Suppressor macrophage treated with lipopolysaccharide for 4 hours (primary cell): ENCODE measurements at regions not wholly inside any gene's neighbourhood (a gene's known extent, or its start where the extent isn't known, plus 50 kb on each side); places are given as distances from the start of the nearest gene placed in this dataset.

Experiments used
- DNase-seq: peaks from one replicate; pipeline ENCODE4 v3.0.0-alpha.2; 2020

GRCh38 chr5:6873359-6873758, 160.1 kb downstream of the TENT4A start:
- DNase-seq: no peak

GRCh38 chr5:6875376-6875775, 162.1 kb downstream of the TENT4A start:
- DNase-seq: no peak

- no peak for DNase-seq
Observed at GRCh38 chr5:6877986-6878828, 165.0 kb downstream of the TENT4A start.

DNA sequence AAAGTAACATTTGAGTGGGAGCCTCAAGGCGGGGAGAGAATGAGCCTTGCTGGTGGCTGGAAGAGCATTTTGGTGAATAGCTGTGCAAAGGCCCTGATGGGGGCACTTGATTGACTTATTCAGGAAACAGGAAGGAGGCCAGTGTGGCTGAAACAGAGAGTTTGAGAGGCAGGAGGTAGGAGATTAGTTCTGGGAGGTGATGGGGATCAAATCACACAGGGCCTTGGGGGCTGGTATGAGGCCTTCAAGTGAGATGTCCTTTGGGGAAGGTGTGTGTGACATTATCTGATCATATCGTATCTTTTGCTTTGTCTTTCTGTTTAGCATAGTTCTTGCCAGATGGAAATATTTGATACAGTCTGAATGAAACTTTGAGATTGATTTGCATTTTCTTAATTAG, 172.3 kb downstream of the TENT4A start:
- no peak for DNase-seq

DNA sequence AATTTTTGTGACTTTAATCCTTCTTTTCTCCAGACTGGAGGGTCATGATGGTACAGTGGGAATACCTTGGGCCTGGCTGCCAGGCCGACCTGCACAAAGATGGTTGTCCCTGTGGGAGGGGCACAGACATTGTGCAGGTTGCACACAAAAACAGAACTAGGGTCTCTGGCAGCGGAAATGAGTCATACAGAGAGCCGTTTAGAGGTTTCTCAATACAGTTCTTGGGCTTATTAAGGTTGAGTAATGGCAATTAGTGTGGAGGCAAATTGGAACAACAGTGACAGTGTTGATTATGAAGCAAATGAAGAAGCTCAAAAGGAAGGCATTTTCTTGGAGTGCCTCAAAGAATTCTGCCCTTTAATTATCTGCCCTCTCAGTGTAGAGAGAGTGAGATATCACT, 173.6 kb downstream of the TENT4A start:
- no peak for DNase-seq

- DNase-seq: no peak
Observed at GRCh38 chr5:6889030-6889429, 175.8 kb downstream of the TENT4A start.

GRCh38 chr5:6899221-6899620, 186.0 kb downstream of the TENT4A start:
- DNase-seq: no peak

GRCh38 chr5:6900247-6901227, 187.3 kb downstream of the TENT4A start:
- no peak for DNase-seq

GRCh38 chr5:6902094-6902493, 188.9 kb downstream of the TENT4A start:
- no peak for DNase-seq

GRCh38 chr5:6902597-6902996, 189.4 kb downstream of the TENT4A start:
- no peak for DNase-seq

GRCh38 chr5:6903934-6904333, 190.7 kb downstream of the TENT4A start:
- no peak for DNase-seq

DNA sequence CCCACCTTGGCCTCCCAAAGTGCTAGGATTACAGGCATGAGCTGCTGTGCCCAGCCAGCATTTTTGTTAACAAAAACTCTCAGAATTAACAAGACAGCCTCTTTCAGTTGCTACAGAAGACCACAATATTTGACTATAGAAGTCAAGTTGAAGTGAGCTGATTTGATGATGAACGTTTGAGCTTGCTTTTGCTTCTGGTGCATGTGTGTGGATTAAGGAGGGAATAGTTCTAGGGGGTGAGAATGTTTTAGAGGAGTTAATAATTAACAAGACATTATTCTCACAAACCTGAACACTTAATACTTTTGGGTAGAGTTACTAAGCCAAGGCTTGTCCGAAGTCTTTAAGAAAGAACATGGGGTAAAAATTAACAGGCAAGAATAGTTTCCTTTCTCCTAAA, 191.6 kb downstream of the TENT4A start:
- no peak for DNase-seq

DNA sequence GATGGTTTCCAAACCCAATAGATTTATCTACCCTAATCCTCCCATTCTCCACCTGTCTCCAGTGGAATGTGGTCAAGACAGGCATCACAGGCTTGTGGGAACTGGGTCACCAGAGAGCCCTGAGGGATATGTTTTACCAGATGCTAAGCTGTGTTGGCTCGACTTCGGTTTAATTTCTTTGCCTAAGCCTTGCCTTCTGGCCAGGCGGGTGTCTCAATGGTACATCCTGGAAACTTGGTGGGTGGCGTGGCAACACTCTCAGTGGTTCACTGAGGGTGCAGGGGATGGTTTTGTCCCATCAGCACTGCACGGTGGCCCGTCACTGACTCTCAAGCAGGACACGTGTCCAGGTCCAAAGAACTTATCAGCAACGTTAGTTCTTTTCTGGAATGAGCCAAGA, 192.2 kb downstream of the TENT4A start:
- no peak for DNase-seq

DNA sequence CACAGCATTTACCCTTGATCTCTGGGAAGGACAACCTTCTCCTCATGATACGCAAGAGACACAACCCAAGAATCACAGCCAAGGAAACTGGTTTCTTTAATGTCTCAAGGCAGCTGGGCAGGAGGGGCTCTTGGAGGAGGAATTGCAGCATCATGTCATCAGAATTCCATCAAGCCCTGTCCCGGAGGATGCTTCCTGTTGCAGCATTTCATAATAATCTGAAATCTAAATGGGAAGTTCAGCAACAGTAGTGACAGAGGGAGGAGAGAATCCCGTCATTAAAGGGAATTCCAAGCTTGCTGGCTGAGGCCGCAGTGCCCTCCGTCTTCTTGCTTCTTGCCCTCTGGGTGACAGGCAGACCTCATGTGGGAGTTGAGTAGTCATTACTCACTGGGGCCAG, 192.7 kb downstream of the TENT4A start:
- DNase-seq: no peak

DNA sequence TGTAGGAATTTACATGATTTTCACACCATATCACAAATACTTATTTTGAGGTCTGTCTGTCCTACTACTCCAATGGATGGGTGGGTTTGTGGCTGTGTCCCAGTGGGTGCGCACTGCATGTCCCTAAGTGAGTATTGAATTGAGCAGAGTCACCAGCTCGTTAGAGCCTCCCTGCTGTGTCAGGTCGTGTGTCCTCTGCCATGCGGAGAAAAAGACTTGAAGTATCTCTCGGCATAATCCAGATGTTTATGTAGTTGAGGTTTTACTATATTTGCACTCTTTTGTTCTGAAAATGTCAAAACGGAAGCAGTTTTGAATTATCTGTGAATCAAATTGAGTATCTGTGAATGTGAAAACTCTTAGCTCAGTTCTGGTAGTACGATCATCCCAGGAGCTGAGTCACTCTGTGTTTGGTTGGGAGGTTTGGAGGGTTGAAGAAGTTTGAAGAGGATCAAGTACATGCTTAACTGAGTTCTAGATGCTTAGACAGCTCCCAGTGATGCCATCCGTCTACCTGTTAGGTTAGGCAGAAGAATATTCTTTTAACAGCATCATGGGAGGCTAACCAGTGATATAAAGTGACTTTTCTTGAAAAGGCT, 194.2 kb downstream of the TENT4A start:
- no peak for DNase-seq

DNA sequence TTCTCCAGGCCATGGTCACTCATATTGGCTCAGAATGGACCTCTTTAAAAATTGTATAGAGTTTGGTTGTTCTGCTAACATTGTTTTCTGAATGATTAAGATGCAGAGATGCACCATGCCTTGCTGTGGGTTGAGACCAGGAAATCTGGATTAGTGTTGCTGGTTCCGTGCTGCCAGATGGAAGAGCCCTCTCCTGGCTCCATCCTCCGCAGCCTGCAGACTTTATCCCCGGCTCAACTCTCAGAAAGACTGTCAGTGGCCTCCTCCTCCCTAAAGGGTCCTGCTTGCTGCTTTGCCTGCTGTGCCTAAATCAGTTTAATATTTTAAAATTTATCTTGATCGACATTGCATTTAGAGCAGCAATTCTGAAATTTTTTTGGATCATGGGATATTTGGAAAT, 196.7 kb downstream of the TENT4A start:
- no peak for DNase-seq

- DNase-seq: no peak
Observed at GRCh38 chr5:6910950-6911349, 197.7 kb downstream of the TENT4A start.

- DNase-seq: no peak
Observed at GRCh38 chr5:6914347-6914746, 201.1 kb downstream of the TENT4A start.

GRCh38 chr5:6915574-6915973, 202.3 kb downstream of the TENT4A start:
- DNase-seq: no peak

DNA sequence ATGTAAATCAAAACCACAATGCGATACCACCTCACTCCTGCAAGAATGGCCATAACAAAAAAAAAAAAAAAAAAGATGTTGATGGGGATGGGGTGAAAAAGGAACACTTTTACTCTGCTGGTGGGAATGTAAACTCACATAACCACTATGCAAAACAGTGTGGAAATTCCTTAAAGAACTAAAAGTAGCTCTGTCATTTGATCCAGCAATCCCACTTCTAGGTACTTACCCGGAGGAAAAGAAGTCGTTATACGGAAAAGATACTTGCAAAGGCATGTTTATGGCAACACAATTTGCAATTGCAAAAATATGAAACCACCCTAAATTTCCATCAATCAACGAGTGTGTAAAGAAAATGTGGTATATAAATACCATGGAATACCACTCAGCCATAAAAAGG, 205.0 kb downstream of the TENT4A start:
- no peak for DNase-seq

GRCh38 chr5:6920628-6921256, 207.5 kb downstream of the TENT4A start:
- no peak for DNase-seq

GRCh38 chr5:6926491-6927038, 213.3 kb downstream of the TENT4A start:
- no peak for DNase-seq

DNA sequence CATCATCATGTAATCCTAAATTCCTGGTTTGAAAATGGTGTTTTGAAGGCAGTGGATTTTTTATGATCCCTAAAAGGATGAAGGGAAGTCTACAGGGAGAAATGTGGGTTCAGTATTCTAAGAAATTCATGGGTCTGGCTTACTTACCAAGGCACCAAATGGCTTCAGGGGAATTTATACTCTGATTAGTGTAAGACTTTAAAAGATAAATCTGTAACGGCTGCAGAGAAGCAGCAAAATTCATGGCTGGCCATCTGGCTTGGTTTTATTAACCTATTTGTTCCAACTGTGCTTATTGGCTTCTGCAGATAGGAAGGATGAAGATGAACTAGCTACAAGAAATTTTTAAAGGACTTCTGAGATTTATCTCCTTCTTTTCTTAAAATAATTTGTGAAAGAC, 222.8 kb downstream of the TENT4A start:
- DNase-seq: no peak
